ENCODE measurements at regions not wholly inside any gene's neighbourhood (a gene's known extent, or its start where the extent isn't known, plus 50 kb on each side); places are given as distances from the start of the nearest gene placed in this dataset.
"Not testable (repeated sequence)": the region's sequence is repeated elsewhere in the genome, so short reads cannot be mapped to it uniquely, and the experiment has no call there.

DNA sequence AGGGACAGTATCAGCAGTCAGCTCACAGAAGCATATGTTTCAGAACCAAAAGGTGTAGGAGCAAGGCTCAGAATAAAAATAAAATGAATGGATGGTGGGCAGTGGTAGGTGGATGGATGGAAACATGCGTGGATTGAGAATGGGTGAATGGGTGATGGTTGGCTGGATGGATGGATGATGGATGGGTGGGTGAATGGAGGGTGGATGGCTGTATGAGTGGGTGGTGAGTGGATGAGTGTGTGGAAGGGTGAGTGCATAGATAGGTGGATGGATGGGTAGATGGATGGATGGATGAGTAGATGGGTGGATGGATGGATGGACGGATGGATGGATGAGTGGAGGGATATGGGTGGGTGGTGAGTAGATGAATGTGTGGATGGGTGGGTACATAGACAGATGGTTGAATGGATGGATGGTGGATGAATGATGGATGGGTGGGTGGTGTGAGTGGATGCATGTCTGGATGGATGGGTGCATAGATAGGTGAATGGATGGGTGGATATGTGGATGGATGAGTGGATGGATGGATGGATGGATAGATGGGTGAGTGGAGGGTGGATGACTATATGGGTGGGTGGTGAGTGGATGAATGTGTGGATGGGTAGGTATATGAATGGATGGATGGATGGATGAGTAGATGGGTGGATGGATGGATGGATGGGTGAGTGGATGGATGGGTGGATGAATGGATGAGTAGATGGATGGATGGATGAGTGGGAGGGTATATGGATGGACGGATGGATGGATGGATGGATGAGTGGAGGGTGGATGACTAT, 164.2 kb downstream of the C9orf50 start:
- H3K36me3 Mint-ChIP-seq (ENCODE audit: low read depth), result no peaks in the 10 kb centered on the region
- peaks cover 3% of the 10 kb centered on the region for H3K27me3 Mint-ChIP-seq (ENCODE audit: low read depth)
- H3K4me3 Mint-ChIP-seq (ENCODE audit: low read depth), result no peak overlapping the region
- intact Hi-C loops (cut with micrococcal nuclease), result no loop called here
- no peaks in the 10 kb centered on the region for H3K9me3 Mint-ChIP-seq
- no peak for DNase-seq (ENCODE audit: low spot score)
- H3K27ac Mint-ChIP-seq, result peak overlapping the region; percentile 3
- H3K4me1 Mint-ChIP-seq (ENCODE audit: low read depth), result peaks cover 30% of the 10 kb centered on the region

DNA sequence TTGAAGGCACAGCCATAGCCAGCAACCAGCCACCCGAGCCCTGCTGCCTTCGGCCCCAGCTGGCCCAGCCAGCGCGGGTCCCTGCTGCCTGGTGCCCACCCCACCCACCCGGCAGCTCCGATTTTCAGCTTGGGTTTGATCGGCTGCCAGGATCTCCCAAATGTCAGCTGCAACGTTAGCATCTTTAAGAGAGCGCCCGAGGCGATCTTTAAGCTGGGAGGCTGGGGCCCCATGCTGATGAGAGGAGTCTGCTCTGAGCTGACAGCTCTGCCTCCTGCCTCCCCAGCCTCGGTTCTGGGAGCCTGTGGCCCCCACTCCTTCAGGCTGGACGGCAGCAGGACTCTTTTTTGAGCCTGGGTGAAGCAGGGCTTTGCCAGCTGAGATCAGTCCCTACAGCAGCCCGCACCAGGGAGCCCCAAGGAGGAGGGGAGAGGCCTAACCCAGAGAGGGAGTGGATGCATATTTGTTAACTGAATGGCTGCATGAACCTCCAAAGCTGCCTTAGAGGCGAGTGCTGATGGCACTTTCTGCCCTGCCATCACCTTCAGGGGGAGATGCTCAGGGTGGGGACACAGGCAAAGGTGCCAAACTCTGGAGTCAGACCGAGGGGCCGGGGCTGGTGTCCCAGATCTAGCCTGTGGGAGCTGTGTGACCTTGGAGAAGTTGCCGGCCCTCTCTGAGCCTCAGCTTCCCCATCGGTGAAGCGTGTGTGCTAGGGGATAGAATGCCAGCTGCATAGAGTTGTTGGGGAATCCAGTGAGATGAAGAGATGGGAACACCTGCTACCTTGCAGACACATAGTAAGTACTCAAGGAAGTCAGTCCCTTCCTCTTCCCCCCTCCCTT, 165.5 kb downstream of the C9orf50 start:
- Mint-ChIP-seq H3K9me3 (no peaks in the 10 kb centered on the region), H3K27ac (peak overlapping the region; percentile 45), H3K36me3 (ENCODE audit: low read depth) (no peaks in the 10 kb centered on the region), H3K4me3 (ENCODE audit: low read depth) (no peak overlapping the region), H3K4me1 (ENCODE audit: low read depth) (peaks cover 28% of the 10 kb centered on the region), H3K27me3 (ENCODE audit: low read depth) (peaks cover 3% of the 10 kb centered on the region)
- no peak for DNase-seq (ENCODE audit: low spot score)
- intact Hi-C loops (cut with micrococcal nuclease), result no loop called here

DNA sequence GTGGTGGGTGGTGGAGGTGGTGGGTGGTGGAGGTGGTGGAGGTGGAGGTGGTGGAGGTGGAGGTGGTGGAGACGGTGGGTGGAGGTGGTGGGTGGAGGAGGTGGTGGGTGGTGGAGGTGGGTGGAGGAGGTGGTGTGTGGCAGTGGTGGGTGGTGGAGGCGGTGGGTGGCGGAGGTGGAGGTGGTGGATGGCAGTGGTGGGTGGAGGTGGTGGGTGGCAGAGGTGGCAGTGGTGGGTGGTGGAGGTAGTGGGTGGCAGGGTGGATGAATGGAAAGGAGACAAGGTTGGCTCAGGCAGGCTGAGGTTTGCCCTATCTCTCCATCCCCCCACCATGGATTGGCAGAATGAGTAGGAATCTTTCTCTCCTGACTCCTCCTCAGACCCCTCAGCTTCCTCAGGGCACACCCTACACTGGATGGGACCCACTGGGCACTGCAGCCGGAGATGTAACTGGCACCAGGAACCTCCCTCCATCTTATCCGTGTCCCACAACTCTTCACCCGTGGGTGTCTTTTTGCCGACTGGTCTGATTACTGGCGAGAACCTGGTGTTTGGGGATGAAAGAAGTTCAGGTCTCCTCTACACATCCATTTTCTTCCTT, 166.3 kb downstream of the C9orf50 start:
- Mint-ChIP-seq H3K36me3 (ENCODE audit: low read depth) (no peaks in the 10 kb centered on the region), H3K4me1 (ENCODE audit: low read depth) (peaks cover 28% of the 10 kb centered on the region), H3K4me3 (ENCODE audit: low read depth) (no peak overlapping the region), H3K27ac (peak overlapping the region; percentile 23), H3K27me3 (ENCODE audit: low read depth) (peaks cover 3% of the 10 kb centered on the region), H3K9me3 (no peaks in the 10 kb centered on the region)
- no peak for DNase-seq (ENCODE audit: low spot score)
- intact Hi-C loops (cut with micrococcal nuclease), result no loop called here

DNA sequence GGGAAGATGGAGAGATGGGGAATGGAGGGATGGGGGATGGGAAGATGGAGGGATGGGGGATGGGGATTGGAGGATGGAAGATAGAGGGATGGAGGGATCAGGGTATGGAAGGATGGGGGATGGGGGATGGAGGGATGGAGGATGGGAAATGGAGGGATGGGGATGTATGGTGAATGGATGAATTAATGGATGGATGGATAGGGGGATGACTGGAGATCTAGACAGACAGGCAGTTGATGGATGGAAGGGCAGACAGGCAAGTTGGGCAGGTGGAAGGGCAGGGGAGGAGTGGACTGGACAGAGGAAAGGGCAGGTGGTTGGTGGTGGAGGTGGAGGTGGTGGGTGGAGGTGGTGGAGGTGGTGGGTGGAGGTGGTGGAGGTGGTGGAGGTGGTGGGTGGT, 167.2 kb downstream of the C9orf50 start:
- intact Hi-C loops (cut with micrococcal nuclease), result no loop called here
- peaks cover 24% of the 10 kb centered on the region for H3K4me1 Mint-ChIP-seq (ENCODE audit: low read depth)
- H3K36me3 Mint-ChIP-seq (ENCODE audit: low read depth), result no peaks in the 10 kb centered on the region
- H3K27me3 Mint-ChIP-seq (ENCODE audit: low read depth), result peaks cover 3% of the 10 kb centered on the region
- H3K27ac Mint-ChIP-seq, result peak overlapping the region; percentile 74
- H3K4me3 Mint-ChIP-seq (ENCODE audit: low read depth), result no peak overlapping the region
- DNase-seq (ENCODE audit: low spot score), result no peak
- H3K9me3 Mint-ChIP-seq, result no peaks in the 10 kb centered on the region

DNA sequence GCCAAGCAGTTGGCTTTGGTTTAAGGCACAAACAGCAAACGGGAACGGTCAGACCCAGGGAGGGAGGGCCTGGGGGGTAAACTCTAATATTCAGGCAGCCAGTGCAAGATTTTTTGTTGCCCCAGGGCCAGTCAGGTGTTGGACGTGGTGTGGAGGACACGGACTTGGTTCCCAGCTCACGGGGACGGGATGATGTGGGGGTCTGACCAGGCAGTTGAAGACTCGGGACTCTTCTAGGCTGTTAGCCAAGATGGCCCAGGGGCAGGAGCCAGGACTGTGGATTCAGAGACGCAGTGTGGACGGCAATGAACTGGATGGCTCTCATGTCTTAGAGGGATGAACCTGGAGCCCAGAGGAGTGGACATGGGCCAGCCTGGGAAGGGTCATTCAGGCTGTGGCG, 169.2 kb downstream of the C9orf50 start:
- Mint-ChIP-seq H3K36me3 (ENCODE audit: low read depth) (no peaks in the 10 kb centered on the region), H3K27ac (no peak overlapping the region), H3K9me3 (no peaks in the 10 kb centered on the region), H3K4me1 (ENCODE audit: low read depth) (peaks cover 8% of the 10 kb centered on the region), H3K4me3 (ENCODE audit: low read depth) (no peak overlapping the region), H3K27me3 (ENCODE audit: low read depth) (peaks cover 10% of the 10 kb centered on the region)
- no peak for DNase-seq (ENCODE audit: low spot score)
- intact Hi-C loops (cut with micrococcal nuclease), result no loop called here

DNA sequence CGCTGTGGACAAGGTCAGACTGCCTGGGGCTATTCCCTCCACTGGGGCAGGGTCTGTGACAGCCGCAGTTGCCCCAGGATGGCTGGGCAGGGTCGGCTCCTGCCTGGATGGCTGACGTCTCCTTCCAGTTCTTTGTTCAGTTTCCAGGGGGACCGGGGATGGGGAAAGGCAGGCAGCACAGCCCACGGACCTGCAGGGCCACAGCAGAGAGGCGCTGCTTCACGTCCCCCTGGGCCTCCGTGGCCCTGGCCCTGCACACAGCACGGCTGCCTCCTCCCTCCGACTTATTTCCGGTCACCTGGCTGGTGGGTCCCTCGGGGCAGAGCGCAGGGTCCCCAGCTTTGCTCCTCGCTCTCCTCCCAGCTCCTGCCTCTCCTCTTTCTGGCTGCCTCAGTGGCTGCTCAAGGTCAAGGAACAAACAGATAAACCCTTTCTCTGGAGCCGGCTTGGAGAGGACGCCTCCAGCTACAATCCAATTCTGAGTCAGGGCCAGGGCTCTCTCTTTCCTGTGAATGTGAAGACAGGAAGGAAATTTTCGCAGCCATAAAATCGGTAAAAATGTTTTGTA, 169.7 kb downstream of the C9orf50 start:
- Mint-ChIP-seq H3K9me3 (no peaks in the 10 kb centered on the region), H3K27ac (no peak overlapping the region), H3K36me3 (ENCODE audit: low read depth) (no peaks in the 10 kb centered on the region), H3K4me1 (ENCODE audit: low read depth) (peaks cover 3% of the 10 kb centered on the region), H3K27me3 (ENCODE audit: low read depth) (peaks cover 7% of the 10 kb centered on the region), H3K4me3 (ENCODE audit: low read depth) (no peak overlapping the region)
- intact Hi-C loops (cut with micrococcal nuclease), result no loop called here
- DNase-seq (ENCODE audit: low spot score), result no peak

DNA sequence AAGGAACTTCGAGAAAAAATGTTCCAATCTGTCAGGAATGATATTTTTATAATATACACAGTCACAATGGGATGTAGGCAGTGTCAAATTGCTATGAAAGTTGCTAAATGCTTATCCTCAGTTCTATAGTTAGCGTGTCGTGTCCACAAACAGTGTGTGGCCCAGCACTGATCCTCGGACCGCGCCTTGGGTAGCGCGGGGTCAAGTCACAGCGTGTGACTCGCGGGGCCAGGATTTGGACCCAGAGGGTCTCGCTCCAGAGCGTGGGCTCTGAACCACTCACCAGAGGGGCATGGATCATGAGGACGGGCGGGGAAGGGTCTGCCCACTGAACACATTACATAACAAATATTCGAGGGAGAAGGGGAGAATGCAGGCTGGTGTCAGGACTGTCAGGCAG, 171.8 kb downstream of the C9orf50 start:
- H3K9me3 Mint-ChIP-seq, result no peaks in the 10 kb centered on the region
- H3K27me3 Mint-ChIP-seq (ENCODE audit: low read depth), result peaks cover 9% of the 10 kb centered on the region
- no peak overlapping the region for H3K4me3 Mint-ChIP-seq (ENCODE audit: low read depth)
- no peak for DNase-seq (ENCODE audit: low spot score)
- peaks cover 2% of the 10 kb centered on the region for H3K4me1 Mint-ChIP-seq (ENCODE audit: low read depth)
- H3K36me3 Mint-ChIP-seq (ENCODE audit: low read depth), result no peaks in the 10 kb centered on the region
- no peak overlapping the region for H3K27ac Mint-ChIP-seq
- intact Hi-C loops (cut with micrococcal nuclease), result no loop called here

DNA sequence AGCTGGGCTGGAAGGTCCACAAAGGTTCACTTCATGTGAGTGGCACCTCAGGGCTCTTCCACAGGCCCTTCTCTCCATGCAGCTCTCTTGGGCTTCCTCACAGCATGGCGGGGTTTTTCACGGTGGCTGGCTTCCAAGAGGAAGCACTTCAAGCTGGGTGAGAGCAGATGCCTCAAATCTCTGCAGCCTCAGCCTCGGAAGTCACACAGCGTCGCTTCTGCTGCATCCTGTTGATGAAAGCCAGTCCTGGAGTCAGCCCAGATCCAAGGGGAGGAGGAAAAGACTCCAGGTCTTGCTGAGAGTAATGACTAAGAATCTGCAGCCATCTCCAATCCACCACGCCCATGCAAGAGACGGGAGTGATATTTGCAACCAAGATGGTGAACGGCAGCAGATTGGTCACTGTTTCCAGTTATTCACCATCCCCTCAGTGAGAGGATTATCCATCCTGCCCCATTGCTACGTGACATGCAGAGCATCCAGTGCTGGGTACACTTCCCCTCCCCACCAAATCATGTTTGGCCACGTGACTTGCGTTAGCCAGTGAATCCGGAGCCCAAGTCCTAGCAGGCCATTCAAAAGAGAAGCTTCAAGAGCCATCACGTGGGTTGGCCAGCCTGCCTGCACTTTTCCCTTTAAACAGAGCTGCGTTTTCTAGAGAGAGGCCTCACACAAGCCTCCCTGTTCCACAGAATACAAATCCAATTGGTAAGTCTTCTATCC, 173.9 kb downstream of the C9orf50 start:
- Mint-ChIP-seq H3K4me1 (ENCODE audit: low read depth) (peaks cover 2% of the 10 kb centered on the region), H3K9me3 (no peaks in the 10 kb centered on the region), H3K4me3 (ENCODE audit: low read depth) (no peak overlapping the region), H3K27me3 (ENCODE audit: low read depth) (peaks cover 17% of the 10 kb centered on the region), H3K27ac (no peak overlapping the region), H3K36me3 (ENCODE audit: low read depth) (no peaks in the 10 kb centered on the region)
- DNase-seq (ENCODE audit: low spot score), result no peak
- intact Hi-C loops (cut with micrococcal nuclease), result no loop called here

DNA sequence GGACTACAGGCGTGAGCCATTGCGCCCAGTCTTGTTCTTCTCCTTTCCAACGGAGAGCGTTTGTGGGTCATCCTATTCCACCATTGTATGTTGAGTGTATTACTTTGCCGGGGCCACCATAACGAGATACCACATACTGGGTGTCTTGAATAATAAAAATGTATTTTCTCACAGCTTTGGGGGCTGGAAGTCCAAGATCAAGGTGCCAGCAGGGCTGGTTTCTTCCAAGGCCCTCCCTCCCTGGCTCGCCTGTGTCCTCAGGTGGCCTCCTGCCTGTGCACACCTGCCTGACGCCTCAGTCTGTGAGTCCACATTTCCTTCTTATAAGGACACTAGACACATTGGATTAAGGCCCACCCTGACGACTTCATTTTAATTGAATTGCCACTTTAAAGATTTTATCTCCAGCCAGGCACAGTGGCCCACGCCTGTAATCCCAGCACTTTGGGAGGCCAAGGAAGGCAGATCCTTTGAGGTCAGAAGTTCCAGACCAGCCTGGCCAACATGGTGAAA, 175.1 kb downstream of the C9orf50 start:
- Mint-ChIP-seq H3K9me3 (no peaks in the 10 kb centered on the region), H3K27me3 (ENCODE audit: low read depth) (peaks cover 28% of the 10 kb centered on the region), H3K36me3 (ENCODE audit: low read depth) (no peaks in the 10 kb centered on the region), H3K4me1 (ENCODE audit: low read depth) (peaks cover 2% of the 10 kb centered on the region), H3K27ac (no peak overlapping the region), H3K4me3 (ENCODE audit: low read depth) (no peak overlapping the region)
- no peak for DNase-seq (ENCODE audit: low spot score)
- intact Hi-C loops (cut with micrococcal nuclease), result no loop called here

DNA sequence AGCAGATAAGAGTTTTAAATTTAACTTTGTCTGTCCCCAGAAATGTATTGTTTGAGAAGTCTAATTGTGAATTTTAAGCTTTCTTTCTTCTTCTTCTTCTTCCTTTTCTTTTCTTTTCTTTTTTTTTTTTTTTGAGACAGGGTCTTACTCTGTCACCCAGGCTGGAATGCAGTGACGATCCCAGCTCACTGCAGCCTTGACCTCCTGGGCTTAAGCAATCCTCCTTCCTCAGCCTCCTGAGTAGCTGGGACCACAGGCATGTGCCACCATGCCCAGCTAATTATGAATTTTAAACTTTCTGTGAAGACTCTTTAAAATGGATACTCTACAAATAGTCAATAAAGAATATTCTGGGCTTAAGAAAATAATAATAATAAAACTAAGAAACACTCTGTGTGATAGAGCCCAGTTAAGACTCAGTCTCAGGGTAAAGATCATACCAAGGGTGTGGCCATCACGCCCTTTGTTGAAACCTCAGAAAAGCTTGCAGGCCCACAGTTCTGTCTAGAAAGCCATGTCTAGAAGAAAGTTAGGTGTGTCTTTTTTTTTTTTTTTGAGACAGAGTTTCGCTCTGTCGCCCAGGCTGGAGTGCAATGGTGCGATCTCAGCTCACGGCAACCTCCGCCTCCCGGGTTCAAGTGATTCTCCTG, 177.3 kb downstream of the C9orf50 start:
- intact Hi-C loops (cut with micrococcal nuclease); H3K9me3 Mint-ChIP-seq; H3K36me3 Mint-ChIP-seq (ENCODE audit: low read depth); H3K4me1 Mint-ChIP-seq (ENCODE audit: low read depth); DNase-seq (ENCODE audit: low spot score); H3K4me3 Mint-ChIP-seq (ENCODE audit: low read depth); H3K27ac Mint-ChIP-seq: not testable (repeated sequence)
- peaks cover 46% of the 10 kb centered on the region for H3K27me3 Mint-ChIP-seq (ENCODE audit: low read depth)

DNA sequence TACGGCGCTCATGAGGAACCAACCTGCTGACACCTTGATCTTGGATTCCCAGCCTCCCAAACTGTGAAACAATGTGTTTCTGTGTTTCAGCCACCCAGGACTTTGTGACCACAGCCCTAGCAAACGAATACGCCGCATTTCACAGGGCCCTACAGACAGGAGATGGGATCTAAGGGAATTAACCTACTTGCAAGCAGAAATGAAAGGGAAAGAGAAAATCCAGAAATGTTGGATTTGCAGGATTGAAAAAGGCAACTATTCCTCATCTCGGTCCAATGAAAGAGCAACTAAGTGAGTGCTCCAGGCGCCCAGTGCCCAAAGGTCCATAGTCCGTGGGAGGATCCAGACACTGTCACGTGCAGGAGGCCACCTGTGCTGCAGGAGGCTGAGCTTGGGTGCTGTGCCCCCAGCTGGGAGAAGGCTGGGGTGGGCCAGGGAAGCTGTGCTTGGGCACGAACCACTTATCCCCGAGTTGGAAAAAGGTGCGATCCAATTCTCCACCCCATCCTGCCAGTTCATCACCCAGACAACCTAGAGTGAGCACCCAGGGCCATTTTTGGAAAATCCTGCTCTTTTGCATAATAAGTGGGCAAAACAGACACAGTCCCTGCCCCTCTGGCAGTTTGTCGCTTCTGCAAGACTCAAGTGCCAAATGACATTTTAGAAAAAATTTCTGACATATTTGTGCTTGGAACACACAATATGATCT, 177.9 kb downstream of the C9orf50 start:
- Mint-ChIP-seq H3K27me3 (ENCODE audit: low read depth) (peaks cover 52% of the 10 kb centered on the region), H3K36me3 (ENCODE audit: low read depth) (no peaks in the 10 kb centered on the region), H3K27ac (no peak overlapping the region), H3K4me3 (ENCODE audit: low read depth) (no peak overlapping the region), H3K4me1 (ENCODE audit: low read depth) (peaks cover 4% of the 10 kb centered on the region), H3K9me3 (no peaks in the 10 kb centered on the region)
- intact Hi-C loops (cut with micrococcal nuclease), result no loop called here
- DNase-seq (ENCODE audit: low spot score), result no peak

Data from activated T-helper 2 cell treated with anti-CD3 and anti-CD28 coated beads, Interferon-gamma antibody, Interleukin-2, Interleukin-4, amounts not matched to agents 10 μg/mL and 5 μg/mL and 100 μg/mL, durations not matched to agents 14 hours and 24 hours and 36 hours (primary cell).